HG03378 (cell line): ENCODE measurements at regions not wholly inside any gene's neighbourhood (a gene's known extent, or its start where the extent isn't known, plus 50 kb on each side); places are given as distances from the start of the nearest gene placed in this dataset.
A peak's percentile ranks its signal among the peaks of the same experiment; 100 is the strongest.
"Not testable (repeated sequence)": the region's sequence is repeated elsewhere in the genome, so short reads cannot be mapped to it uniquely, and the experiment has no call there.

Experiments
- ATAC-seq: cut with Tn5 transposase; IDR thresholded peaks from one replicate; pipeline ENCODE4 v1.9.1; 2021; ENCODE audit warnings: mild to moderate bottlenecking, moderate library complexity; ENCODE audit not compliant: unreplicated experiment

DNA sequence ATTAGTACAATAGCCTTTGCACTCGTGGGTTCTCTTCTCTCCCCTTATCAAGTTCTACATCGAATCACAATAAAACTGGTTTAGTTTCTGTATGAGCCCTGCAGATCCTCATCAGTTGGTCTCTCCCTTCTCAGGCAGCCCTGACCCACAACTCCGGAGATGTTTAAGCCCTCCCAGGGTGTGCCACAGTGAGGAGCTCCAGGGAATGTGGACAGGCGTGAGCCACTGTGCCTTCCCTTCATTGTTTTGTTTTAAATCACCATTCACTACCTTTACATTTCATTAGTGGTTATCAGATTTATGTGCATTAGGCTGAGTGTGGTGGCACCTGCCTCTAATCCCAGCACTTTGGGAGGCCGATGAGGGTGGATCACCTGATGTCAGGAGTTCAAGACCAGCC, 133.2 kb downstream of the LARP7 start:
- ATAC-seq: no peak

- ATAC-seq: no peak
These were observed 138.9 kb downstream of the LARP7 start for GRCh38 chr4:112775801-112776200.

DNA sequence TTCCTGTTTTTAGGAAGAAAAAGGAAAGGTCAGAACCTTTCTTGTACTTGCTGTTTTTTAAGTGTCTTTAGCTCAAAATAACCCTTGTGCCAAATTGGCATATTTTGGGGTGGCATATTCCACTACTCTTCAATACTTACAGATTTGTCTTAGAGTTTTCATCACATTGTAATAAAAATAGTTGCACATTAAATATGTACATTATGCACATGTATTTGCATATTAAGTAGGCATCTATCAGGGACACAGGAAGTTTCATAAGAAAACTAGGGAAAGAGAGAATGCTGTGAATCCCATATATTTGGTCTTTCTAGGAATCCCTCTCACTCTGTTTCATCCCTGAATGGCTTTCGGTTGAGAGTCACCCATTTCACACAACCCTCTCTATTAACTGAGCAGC, 139.6 kb downstream of the LARP7 start:
- ATAC-seq: no peak

- no peak for ATAC-seq
These were observed 141.6 kb downstream of the LARP7 start for GRCh38 chr4:112778520-112778919.

- no peak for ATAC-seq
These were observed 156.1 kb downstream of the LARP7 start for GRCh38 chr4:112793033-112793432.

DNA sequence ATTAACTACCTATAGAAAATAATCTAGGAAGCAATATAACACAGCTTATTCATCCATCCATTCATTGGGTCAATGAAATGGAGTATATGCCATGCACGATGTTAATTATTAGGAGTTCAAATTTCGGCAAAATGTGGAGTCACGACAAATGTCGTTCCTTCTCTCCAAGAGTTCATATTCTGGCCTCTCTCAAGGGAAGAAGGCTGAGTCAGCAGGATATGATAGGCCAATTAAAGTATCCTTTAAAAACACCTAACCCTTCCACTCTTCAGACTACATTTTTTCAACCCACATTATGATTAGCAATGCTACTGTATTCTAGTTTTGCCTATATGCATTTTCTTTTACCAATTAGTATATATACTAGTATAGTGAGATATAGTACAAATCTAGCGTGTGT, 163.1 kb downstream of the LARP7 start:
- no peak for ATAC-seq

GRCh38 chr4:112801341-112801740, 164.4 kb downstream of the LARP7 start:
- ATAC-seq: no peak

DNA sequence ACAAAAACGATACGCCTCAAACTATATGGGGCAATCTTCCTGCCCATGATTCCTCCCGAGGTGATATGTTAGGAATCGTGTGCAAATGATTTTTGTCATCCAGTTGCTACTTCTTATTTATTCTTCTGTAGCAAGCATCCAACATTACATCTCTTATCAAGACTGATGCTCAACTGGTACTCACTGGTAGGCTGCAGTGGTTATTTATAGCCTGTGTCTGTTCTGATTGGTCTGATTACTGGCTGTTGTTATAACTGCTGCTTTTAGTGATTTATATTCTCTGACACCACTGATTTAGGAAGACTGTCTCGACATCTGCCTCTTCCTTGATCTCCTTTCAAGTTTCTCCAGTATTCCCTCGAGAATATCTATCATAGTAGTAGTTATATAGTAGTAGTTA, 165.8 kb downstream of the LARP7 start:
- ATAC-seq: no peak

- peak; percentile 81 for ATAC-seq
These were observed 170.1 kb downstream of the LARP7 start for GRCh38 chr4:112807083-112807482.

- no peak for ATAC-seq
These were observed 171.1 kb downstream of the LARP7 start for GRCh38 chr4:112808001-112808400.

GRCh38 chr4:112813790-112814189, 176.8 kb downstream of the LARP7 start:
- peak; percentile 43 for ATAC-seq

GRCh38 chr4:112817933-112818593, 181.1 kb downstream of the LARP7 start:
- ATAC-seq: peak; percentile 93

DNA sequence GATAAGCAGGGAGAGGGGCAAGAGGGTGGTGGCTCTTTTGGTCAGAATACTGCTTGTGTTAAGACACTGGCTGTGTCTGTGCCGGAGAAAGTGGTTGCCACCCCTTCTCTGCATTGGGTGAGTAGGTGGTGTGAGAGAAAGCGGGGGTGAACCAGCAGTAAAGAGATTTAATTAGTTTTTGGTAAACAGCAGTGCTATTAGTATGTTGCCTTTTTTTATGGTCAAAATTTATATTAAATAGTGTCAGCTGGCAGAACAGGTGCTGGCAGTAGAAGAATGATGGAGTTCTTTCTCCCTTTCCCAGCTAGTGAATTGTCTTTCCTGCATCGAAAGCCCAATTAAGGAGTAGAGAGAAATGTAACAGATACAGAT, 181.6 kb downstream of the LARP7 start:
- peak; percentile 28 for ATAC-seq

DNA sequence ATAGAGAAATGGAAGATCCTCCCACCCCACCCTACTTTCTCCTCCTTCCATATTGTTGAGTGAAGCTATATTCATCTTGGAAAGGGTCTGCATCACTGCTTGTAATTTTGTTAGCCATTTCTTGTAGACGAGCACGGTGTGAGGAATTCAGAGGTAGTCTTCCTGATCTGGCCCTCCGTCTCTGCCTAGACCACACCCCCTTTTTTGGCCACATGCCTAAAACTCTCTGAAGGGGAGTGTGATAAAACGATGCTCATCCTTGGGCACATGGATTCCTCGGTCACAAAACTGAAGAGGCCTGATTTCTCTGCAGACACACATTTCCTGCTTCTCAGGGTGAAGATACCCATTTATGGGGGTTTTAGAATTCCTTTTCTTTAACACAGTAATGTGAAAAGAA, 182.8 kb downstream of the LARP7 start:
- ATAC-seq: no peak

- no peak for ATAC-seq
These were observed 186.2 kb downstream of the LARP7 start for GRCh38 chr4:112823156-112823555.

- ATAC-seq: no peak
These were observed 186.7 kb downstream of the LARP7 start for GRCh38 chr4:112823606-112824005.

GRCh38 chr4:112830753-112831386, 193.9 kb downstream of the LARP7 start:
- no peak for ATAC-seq

GRCh38 chr4:112832493-112832892, 195.6 kb downstream of the LARP7 start:
- ATAC-seq: no peak

GRCh38 chr4:112836895-112837294, 200.0 kb downstream of the LARP7 start:
- no peak for ATAC-seq

- not testable (repeated sequence) for ATAC-seq
These were observed 201.1 kb downstream of the LARP7 start for GRCh38 chr4:112838015-112838414.

DNA sequence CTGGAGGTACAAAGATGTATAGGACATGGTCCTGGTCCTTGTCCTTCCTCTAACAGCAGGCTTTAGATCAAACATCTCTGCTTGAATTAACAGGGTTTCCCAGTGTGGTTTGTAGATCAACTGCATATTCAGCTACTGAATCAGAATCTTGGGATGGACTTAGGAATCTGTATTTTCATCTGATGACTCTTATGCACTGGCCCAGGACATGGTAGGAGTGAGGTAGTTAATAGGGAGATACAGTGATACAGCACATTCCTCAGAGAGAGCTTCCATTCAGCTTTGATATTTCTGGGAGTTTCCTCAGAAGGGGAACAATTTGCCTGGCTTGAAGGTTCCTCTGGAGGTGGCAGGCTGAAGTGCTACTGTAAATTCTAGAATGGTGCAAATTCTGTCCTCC, 203.1 kb downstream of the LARP7 start:
- no peak for ATAC-seq

DNA sequence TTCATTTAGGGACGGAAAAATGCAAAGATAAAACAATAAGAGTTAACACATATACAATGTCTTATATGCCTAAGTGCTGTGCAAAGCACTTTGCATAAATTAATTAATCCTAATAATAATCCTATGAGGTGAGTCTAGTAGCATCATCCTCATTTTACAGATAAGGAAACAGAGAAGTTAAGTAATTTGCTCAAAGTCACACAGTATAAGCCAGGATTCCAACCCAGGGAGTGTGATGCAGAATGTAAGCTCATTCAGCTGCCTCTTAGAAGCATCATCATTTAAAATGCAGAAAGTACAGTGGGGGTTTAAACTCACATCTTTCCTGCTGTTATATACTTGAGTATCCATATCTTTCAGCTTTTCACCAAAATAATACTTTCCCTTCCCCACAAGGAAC, 203.7 kb downstream of the LARP7 start:
- ATAC-seq: no peak

DNA sequence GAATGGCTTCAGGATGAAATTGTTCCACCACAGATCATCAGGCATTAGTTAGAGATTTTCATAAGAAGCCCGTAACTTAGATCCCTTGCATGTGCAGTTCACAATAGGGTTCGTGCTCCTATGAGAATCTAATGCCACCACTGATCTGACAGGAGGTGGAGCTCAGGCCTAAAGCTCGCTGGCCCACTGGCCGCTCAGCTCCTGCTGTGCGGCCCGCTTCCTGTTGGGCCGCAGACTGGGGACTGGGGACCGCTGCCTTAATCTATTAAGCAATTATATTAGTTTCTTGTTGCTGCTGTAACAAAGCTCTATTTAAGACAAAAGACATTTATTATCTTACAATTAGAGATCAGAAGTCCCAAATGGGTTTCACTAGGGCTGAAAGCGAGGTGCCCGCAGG, 205.6 kb downstream of the LARP7 start:
- ATAC-seq: no peak
